Mononuclear cell (primary cell): ENCODE measurements at regions not wholly inside any gene's neighbourhood (a gene's known extent, or its start where the extent isn't known, plus 50 kb on each side); places are given as distances from the start of the nearest gene placed in this dataset.
"Not testable (repeated sequence)": the region's sequence is repeated elsewhere in the genome, so short reads cannot be mapped to it uniquely, and the experiment has no call there.

Experiments
- H3K27me3 ChIP-seq: 2 replicates; pipeline ENCODE4 v1.6.0; 2011; ENCODE audit warnings: low read length, control low read depth; ENCODE audit not compliant: insufficient read depth
- H3K4me1 ChIP-seq: 2 replicates; pipeline ENCODE4 v1.5.1; 2011; ENCODE audit warnings: mild to moderate bottlenecking, low read length, control low read depth; ENCODE audit not compliant: insufficient read depth
- H3K4me3 ChIP-seq: 2 replicates; pipeline ENCODE4 v1.5.1; 2011; ENCODE audit warnings: mild to moderate bottlenecking, low read length, moderate library complexity
- H3K9me3 ChIP-seq: 2 replicates; pipeline ENCODE4 v1.5.1; 2011; ENCODE audit warnings: low read depth, mild to moderate bottlenecking, control low read depth, low read length

DNA sequence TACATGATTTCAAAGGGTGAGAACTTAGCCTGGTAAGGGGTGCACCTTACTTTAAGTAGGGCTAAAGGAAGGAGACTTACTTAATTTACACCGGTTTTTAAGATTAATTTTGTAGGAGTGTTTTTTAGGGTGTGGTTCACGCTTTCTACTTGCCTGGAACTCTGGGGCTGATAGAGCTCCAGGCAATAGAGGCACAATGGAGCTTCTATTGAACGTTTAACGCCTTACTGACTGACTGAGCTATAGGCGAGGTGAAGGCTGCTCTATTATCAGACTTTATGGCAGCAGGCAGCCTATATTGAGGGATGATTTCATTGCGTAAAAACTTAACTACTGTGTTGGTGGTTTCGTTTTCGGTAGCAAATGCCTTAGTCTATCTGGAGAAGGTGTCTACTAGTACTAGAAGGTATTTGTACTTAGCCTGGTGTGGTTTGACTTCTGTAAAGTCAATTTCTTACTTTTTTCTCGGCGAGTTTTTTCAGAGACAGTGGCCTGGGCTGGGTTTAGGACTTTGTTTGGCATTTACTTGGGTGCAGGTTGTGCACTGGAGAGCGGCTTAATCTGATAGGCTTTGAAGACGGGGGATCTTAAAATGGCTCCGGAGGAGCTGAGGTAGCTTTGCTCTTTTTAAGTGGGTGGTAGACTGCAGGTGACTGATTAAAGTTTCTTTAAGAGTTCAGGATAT, 119.7 kb downstream of the UNC93B1 start:
- H3K27me3 ChIP-seq, H3K9me3 ChIP-seq, H3K4me3 ChIP-seq, H3K4me1 ChIP-seq: not testable (repeated sequence)

DNA sequence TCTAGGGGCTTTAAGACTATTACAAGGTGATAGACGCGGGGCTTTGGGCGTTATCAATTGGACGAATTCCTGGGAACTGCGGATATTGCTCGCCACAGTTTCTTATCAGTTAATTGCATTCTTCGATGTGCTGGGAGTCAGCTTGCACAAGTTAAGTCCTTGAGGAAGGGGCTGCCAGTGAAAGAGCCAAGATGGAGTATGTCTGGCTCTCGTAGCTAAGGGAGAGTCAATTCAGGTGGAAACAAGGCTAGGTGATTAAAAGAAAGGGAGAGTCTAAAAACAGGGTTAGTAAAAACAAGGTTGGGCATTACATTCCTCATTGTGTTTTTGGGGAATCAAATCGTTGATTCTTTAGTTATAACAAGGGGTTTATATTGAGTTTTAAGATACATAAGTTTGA, 121.6 kb downstream of the UNC93B1 start:
- H3K27me3 ChIP-seq, H3K4me3 ChIP-seq, H3K4me1 ChIP-seq, H3K9me3 ChIP-seq: not testable (repeated sequence)

DNA sequence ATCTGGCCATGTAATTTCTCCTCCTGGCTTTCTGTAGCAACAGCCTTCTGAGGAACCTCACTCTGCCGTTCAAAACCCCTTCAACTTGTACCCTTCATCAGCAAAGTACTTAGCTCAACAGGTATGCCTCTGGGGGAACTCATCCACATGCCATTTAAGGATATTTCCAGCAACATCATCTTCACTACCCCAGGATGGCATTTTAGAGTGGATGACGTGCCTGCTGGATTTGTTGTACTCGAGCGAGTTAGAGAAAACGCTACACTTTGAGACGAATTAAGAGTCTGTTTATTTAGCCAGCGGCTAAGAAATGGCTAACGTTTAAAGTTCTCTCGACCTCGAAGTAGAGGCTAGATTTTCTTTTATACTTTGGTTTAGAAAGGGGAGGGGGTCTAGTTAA, 122.1 kb downstream of the UNC93B1 start:
- H3K27me3 ChIP-seq, H3K4me3 ChIP-seq, H3K9me3 ChIP-seq, H3K4me1 ChIP-seq: not testable (repeated sequence)

DNA sequence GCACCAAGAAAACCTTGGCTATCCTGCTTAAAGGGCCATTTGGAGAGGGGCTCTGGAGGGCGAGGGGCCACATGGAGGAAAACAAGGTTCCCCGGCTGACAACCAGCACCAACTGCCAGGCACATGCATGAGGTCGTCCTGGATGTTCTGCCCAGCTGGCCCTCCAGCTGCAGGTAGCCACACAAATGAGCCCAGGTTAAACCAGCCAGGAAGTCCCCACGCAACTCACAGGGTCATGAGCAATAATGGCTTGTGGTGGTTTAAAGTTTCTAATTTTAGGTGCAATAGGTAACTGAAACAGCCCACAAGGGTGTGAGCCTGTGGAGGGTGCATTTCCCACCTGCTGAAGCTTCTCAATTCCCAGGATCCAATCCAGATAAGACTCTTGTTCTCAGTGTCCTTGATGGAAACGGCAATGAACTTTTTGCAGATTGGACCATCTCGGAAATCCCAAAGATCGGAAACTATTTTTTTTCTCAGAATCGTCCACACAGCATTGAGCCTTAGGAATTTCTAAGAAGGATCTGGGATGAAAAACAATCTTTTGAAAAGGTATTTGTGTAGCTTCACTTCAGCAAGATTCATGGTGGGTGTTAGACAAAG, 123.2 kb downstream of the UNC93B1 start:
- not testable (repeated sequence) for H3K9me3 ChIP-seq, H3K27me3 ChIP-seq, H3K4me3 ChIP-seq, H3K4me1 ChIP-seq

- not testable (repeated sequence) for H3K9me3 ChIP-seq
These were observed 125.2 kb downstream of the UNC93B1 start for GRCh38 chr11:67878666-67879065.

GRCh38 chr11:67877316-67877715, 126.6 kb downstream of the UNC93B1 start:
- H3K4me1 ChIP-seq, H3K4me3 ChIP-seq, H3K27me3 ChIP-seq, H3K9me3 ChIP-seq: not testable (repeated sequence)

More at GRCh38 chr11:67878666-67879065, 125.2 kb downstream of the UNC93B1 start:
- H3K4me3 ChIP-seq, H3K27me3 ChIP-seq, H3K4me1 ChIP-seq: not testable (repeated sequence)

DNA sequence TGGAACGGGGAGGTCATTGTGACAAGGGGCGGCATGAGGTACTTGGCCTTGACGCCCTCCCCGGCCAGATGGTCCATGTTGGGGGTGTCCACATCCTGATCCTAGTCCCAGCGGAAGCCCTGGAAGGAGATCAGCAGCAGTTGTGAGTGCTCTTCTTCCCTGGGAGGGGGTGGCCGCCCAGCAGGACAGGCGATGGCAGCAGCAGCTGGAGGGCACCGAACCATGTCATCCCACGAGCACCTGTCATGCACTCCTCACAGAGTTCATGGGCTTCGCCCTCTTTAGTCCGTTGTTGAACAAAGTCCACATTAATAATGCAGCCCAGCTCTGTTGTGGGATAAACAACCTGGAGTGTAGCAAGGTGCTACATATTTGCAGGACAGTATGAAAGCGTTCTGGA, 130.7 kb downstream of the UNC93B1 start:
- not testable (repeated sequence) for H3K9me3 ChIP-seq, H3K4me3 ChIP-seq, H3K27me3 ChIP-seq, H3K4me1 ChIP-seq

DNA sequence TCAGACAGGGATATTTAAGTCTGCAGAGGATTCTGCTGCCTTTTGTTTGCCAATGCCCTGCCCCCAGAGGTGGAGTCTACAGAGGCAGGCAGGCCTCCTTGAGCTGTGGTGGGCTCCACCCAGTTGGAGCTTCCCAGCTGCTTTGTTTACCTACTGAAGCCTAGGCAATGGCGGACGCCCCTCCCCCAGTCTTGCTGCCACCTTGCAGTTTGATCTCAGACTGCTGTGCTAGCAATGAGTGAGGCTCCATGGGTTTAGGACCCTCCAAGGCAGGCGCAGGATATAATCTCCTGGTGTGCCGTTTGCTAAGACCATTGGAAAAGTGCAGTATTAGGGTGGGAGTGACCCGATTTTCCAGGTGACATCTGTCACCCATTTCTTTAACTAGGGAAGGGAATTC, 132.7 kb downstream of the UNC93B1 start:
- H3K4me3 ChIP-seq, H3K9me3 ChIP-seq, H3K27me3 ChIP-seq, H3K4me1 ChIP-seq: not testable (repeated sequence)

GRCh38 chr11:67862896-67863295, 141.0 kb downstream of the UNC93B1 start:
- H3K4me3 ChIP-seq, H3K4me1 ChIP-seq, H3K9me3 ChIP-seq, H3K27me3 ChIP-seq: not testable (repeated sequence)

- not testable (repeated sequence) for H3K9me3 ChIP-seq, H3K4me1 ChIP-seq, H3K27me3 ChIP-seq, H3K4me3 ChIP-seq
These were observed 144.3 kb downstream of the UNC93B1 start for GRCh38 chr11:67859513-67860161.

- not testable (repeated sequence) for H3K4me1 ChIP-seq, H3K27me3 ChIP-seq, H3K9me3 ChIP-seq, H3K4me3 ChIP-seq
These were observed 153.2 kb downstream of the UNC93B1 start for GRCh38 chr11:67850747-67851146.

DNA sequence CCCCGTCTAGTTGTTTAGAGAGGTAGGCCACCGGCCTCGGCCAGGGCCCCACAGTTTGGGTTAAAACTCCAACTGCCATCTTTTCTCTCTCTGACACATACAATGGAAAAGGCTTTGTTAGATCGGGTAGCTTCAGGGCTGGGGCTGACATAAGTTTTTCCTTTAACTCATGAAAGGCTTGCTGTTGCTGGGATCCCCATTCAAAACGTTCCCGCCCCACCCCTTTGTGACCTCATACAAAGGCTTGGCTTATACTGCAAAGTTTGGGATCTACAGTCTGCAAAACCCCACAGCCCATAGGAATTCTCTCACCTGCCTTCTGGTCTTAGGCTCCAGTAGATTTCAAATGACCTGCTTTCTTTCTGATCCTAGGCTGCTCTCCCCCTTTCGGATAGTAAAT, 154.1 kb downstream of the UNC93B1 start:
- not testable (repeated sequence) for H3K27me3 ChIP-seq, H3K9me3 ChIP-seq, H3K4me1 ChIP-seq, H3K4me3 ChIP-seq

- not testable (repeated sequence) for H3K27me3 ChIP-seq, H3K4me1 ChIP-seq, H3K4me3 ChIP-seq, H3K9me3 ChIP-seq
These were observed 155.7 kb downstream of the UNC93B1 start for GRCh38 chr11:67847896-67848875.

- not testable (repeated sequence) for H3K27me3 ChIP-seq, H3K9me3 ChIP-seq, H3K4me1 ChIP-seq, H3K4me3 ChIP-seq
These were observed 157.6 kb downstream of the UNC93B1 start for GRCh38 chr11:67846303-67846702.

DNA sequence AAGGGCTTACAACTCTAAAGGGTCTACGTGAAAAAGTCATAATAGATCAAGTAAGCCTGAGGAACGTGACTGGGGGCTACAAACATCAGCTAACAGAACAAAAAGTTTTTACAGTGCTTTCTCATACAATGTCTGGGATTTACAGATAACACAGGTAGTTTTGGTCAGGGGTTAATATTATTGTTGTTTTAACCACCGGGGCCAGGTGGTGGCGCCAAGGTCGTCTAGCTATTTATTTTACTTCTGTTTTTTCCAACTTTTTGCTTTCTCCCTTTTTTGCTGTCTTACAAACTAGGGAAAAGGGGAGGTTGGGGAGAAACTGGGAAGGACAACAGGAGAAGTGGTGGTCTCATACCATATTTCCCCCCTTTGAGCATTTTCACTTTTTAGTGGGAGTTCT, 158.6 kb downstream of the UNC93B1 start:
- H3K4me1 ChIP-seq, H3K27me3 ChIP-seq, H3K4me3 ChIP-seq, H3K9me3 ChIP-seq: not testable (repeated sequence)
